22Rv1 (cell line): ENCODE measurements at regions not wholly inside any gene's neighbourhood (a gene's known extent, or its start where the extent isn't known, plus 50 kb on each side); places are given as distances from the start of the nearest gene placed in this dataset.

Experiments
- CTCF ChIP-seq: fragments of 450-650 bp; IDR thresholded peaks from 2 replicates; pipeline ENCODE4 v1.5.1; 2017; ENCODE audit warnings: mild to moderate bottlenecking
- ZFX ChIP-seq: fragments of 450-650 bp; IDR thresholded peaks from 2 replicates; pipeline ENCODE4 v1.6.1; 2017; ENCODE audit warnings: antibody characterized with exemption, borderline replicate concordance

DNA sequence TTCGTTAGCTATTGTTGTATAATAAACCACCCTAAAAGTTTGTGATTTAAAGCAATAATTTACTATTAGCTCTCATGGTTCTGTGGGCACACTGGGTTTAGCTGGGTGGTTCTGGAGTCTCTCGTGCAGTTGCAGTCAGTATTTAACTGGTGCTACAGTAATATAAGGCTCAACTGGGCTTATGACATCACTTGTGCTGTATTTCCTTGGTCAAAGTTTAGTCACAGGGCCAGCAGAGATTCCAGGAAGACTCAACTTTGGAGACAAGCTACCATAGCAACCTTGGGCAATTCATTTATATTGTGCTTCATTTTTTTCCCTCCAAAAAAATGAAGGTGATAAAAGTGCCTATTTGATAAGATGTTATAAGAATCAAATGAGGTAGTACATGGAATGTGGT lies 204.2 kb upstream of the GUCY1A2 start:
- no peak for TF ChIP-seq CTCF
- no peak for TF ChIP-seq ZFX
